Fibroblast of mammary gland (primary cell): ENCODE measurements at regions not wholly inside any gene's neighbourhood (a gene's known extent, or its start where the extent isn't known, plus 50 kb on each side); places are given as distances from the start of the nearest gene placed in this dataset.

ENCODE experiments used
- DNase-seq: peaks from one replicate; pipeline ENCODE4 v3.0.0-alpha.2; 2010; ENCODE audit warnings: low read depth
- H3K4me3 ChIP-seq: 2 replicates; pipeline ENCODE4 v1.5.1; 2011; ENCODE audit warnings: low read depth, mild to moderate bottlenecking, low read length, moderate library complexity; ENCODE audit not compliant: control insufficient read depth
- TF ChIP-seq, protein P1 (sequence below): conservative IDR thresholded peaks from 2 replicates; pipeline ENCODE4 v1.5.1; 2011; ENCODE audit warnings: low read depth, low read length, inconsistent platforms; ENCODE audit not compliant: control insufficient read depth, insufficient read depth

DNA sequence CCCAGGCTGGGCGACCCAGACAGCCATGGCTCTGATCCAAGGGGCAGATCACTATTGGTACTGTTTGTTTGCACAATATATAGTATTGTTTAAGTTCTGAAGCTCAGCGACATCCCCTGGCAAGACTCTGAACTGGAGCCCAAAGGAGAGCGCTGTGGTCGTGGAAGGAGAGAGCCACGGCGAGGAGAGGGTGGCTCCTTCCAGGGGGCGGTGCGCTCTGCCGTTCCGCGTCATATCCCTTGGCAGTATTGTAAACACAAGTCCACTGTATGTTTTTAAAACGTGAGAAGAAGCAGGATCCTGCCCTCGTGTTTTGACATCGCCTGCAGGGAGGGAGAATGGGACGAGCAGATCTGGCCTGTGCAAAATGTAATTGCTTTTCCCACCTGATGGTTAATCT lies 185.5 kb downstream of the RAB28 start:
- no peak for DNase-seq
- TF ChIP-seq, protein P1, sequence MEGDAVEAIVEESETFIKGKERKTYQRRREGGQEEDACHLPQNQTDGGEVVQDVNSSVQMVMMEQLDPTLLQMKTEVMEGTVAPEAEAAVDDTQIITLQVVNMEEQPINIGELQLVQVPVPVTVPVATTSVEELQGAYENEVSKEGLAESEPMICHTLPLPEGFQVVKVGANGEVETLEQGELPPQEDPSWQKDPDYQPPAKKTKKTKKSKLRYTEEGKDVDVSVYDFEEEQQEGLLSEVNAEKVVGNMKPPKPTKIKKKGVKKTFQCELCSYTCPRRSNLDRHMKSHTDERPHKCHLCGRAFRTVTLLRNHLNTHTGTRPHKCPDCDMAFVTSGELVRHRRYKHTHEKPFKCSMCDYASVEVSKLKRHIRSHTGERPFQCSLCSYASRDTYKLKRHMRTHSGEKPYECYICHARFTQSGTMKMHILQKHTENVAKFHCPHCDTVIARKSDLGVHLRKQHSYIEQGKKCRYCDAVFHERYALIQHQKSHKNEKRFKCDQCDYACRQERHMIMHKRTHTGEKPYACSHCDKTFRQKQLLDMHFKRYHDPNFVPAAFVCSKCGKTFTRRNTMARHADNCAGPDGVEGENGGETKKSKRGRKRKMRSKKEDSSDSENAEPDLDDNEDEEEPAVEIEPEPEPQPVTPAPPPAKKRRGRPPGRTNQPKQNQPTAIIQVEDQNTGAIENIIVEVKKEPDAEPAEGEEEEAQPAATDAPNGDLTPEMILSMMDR = no peak
- no peak overlapping the region for H3K4me3 ChIP-seq

DNA sequence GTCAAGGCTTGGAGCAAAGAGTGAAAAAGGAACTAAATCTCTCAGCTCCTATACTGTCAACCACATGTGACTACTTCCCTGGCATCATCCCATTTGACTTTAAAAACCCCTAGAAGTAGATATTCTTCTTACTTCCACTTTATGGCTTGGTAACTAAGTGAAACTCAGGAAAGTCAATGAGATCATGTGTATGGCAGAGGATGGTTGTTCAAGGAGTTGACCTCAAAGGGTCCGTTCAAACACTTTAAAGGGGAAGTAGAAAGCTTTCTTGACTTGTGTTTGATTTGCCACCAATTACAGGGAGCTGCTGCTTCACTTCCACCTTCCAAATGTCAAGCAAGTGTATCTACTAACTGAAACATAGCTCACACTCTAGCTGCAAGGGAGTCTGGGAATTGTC lies 187.2 kb downstream of the RAB28 start:
- DNase-seq = no peak
- no peak overlapping the region for H3K4me3 ChIP-seq
- TF ChIP-seq, protein P1 = no peak

DNA sequence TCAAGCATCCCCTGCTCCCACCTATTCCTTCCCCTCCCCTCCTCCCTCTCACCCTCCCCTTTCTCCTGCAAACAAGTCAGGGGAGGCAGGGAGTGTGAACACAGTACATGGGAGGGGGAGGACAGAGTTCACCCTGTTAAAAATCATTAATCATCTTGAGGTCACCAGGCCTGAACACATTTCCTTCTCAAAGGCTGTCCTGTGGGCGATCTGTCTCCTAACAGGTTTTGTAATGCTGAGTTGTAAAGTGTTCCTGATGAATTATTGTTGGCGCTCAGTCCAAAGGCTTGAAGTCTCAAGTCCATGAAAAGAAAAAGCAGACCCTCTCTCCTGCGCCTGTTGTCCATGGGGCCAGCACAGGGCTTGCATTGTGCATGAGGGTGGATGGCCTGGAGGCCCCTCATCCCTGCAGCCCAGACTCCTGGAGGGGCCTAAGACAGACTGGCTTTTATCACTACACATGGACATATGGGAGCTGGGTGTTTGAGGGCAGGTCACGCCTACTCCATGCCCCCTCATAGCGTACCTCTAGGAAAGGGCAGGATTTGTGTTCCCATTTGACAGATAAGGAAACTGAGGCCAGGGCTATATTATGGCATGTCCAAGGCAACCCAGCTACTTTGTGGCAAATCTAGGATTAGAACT lies 189.1 kb downstream of the RAB28 start:
- H3K4me3 ChIP-seq = no peak overlapping the region
- TF ChIP-seq, protein P1 = no peak
- DNase-seq = peak; percentile 8

DNA sequence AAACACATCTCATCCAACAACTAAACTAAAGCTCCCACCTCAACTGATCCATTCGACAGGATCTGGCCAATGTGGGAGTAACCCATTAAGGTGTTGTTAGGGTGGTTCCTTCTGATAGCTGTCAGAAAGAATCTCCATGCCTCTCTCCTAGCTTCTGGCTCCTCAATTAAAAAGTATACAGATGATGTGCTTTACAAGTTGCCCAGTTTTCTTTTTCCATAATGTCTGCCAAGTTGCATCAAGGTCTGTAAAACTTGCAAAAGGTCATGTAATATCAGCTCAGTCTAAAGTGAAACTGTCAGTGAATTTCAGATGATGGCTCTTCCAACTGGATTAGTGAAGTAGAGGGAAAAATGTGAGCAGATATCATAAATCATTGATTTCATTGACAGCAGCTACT lies 191.8 kb downstream of the RAB28 start:
- TF ChIP-seq, protein P1 = no peak
- DNase-seq = no peak
- H3K4me3 ChIP-seq = no peak overlapping the region

DNA sequence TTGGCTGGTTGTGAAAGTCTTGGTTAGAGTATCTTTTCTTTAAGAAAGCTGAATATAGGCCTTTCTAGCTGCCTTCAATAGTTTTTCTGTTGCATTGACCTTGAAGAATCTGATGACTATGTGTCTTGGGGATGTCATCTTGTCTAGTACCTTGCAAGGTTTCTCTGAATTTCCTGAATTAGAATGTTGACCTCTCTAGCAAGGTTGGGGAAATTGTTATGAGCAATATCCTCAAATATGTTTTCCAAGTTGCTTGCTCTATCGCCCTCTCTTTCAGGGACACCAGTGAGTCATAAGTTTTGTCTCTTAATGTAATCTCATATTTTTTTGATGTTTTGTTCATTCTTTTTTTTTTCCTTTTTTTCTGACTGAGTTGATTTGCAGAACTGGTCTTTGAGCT lies 194.7 kb downstream of the RAB28 start:
- TF ChIP-seq, protein P1 = no peak
- DNase-seq = peak; percentile 34
- no peak overlapping the region for H3K4me3 ChIP-seq

DNA sequence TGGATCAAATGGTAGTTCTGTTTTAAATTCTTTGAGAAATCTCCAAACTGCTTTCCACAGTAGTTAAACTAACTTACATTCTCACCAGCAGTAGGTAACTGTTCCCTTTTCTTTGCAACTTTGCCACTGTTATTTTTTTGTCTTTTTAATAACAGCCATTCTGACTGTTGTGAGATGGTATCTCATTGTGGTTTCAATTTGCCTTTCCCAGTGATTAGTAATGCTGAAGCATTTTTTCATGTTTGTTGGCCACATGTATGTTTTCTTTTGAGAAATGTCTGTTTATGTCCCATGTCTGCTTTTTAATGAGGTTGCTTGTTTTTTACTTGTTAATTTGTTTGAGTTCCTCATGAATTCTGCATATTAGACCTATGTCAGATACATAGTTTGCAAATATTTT lies 198.8 kb downstream of the RAB28 start:
- peak; percentile 3 for DNase-seq
- TF ChIP-seq, protein P1 = no peak

DNA sequence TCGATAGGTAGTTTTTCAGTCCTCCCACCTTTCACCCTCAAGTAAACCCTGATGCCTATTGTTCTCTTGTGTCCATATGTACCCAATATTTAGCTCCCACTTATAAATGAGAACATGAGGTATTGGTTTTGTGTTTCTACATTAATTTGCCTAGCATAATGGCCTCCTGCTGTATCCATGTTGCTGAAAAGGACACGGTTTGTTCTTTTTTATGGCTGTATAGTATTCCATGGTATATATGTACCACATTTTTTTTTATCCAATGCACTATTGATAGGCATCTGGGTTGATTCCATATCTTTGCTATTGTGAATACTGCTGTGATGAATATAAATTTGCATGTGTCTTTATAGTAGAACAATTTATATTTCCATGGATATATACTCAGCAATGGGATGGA lies 199.2 kb downstream of the RAB28 start:
- no peak for DNase-seq
- no peak overlapping the region for H3K4me3 ChIP-seq
- TF ChIP-seq, protein P1 = no peak

More for the DNA sequence above, 198.8 kb downstream of the RAB28 start:
- H3K4me3 ChIP-seq = no peak overlapping the region
